GM23248 (cell line): ENCODE measurements at regions not wholly inside any gene's neighbourhood (a gene's known extent, or its start where the extent isn't known, plus 50 kb on each side); places are given as distances from the start of the nearest gene placed in this dataset.

Experiments
- EZH2 ChIP-seq: fragments of 200-600 bp; sonication (generic); IDR thresholded peaks from 2 replicates; pipeline ENCODE4 v1.6.1; 2018; ENCODE audit warnings: antibody characterized with exemption, mild to moderate bottlenecking; ENCODE audit not compliant: insufficient read depth, poor library complexity, severe bottlenecking
- EZH2phosphoT487 ChIP-seq: fragments of 200-600 bp; sonication (generic); IDR thresholded peaks from 2 replicates; pipeline ENCODE4 v1.6.1; 2018; ENCODE audit warnings: antibody characterized with exemption, moderate library complexity, mild to moderate bottlenecking, low read depth; ENCODE audit not compliant: insufficient read depth

GRCh38 chr2:126782648-126783047 lies 116.0 kb upstream of the TEX51 start:
- TF ChIP-seq EZH2 (no peak), EZH2phosphoT487 (no peak)
